ENCODE measurements at regions not wholly inside any gene's neighbourhood (a gene's known extent, or its start where the extent isn't known, plus 50 kb on each side); places are given as distances from the start of the nearest gene placed in this dataset.
"Not testable (repeated sequence)": the region's sequence is repeated elsewhere in the genome, so short reads cannot be mapped to it uniquely, and the experiment has no call there.

- Histone ChIP-seq H3K9me3 (no peaks in the 10 kb centered on the region), H3K27me3 (ENCODE audit: insufficient read depth) (no peaks in the 10 kb centered on the region), H3K79me2 (ENCODE audit: insufficient read depth) (no peaks in the 10 kb centered on the region), H3F3A (replicated peaks; ENCODE audit: insufficient read depth) (no peaks in the 10 kb centered on the region), H3K27ac (ENCODE audit: low read depth in 2 of 2, low read length in 1 of 2) (no peak overlapping the region), H3K36me3 (replicated peaks in 1 of 2; ENCODE audit: control insufficient read depth in 1 of 2, insufficient read depth in 2 of 2, low read length in 1 of 2) (peaks cover 0 to 7% of the 10 kb centered on the region in 2 experiments), H3K9ac (no peak overlapping the region), H2AFZ (ENCODE audit: low read depth) (no peak overlapping the region), H3K4me3 (ENCODE audit: low read depth in 2 of 2, low read length in 1 of 2) (no peak overlapping the region), H3K9me2 (no peaks in the 10 kb centered on the region), H3K4me1 (ENCODE audit: control insufficient read depth in 1 of 2, insufficient read depth in 2 of 2, low read depth in 1 of 2, low read length in 1 of 2) (no peaks in the 10 kb centered on the region), H4K20me1 (ENCODE audit: insufficient read depth) (no peaks in the 10 kb centered on the region), H3K4me2 (no peak overlapping the region)
- peak; percentile 82 for TF ChIP-seq CTCF (IDR thresholded peaks at IDR 0.05)
- TF ChIP-seq REST (IDR thresholded peaks at IDR 0.05; ENCODE audit: low read depth, low read length) = no peak
- no peak for TF ChIP-seq MXI1 (IDR thresholded peaks at IDR 0.05; ENCODE audit: low read depth, low read length)
- TF ChIP-seq RAD21 (IDR thresholded peaks at IDR 0.05; ENCODE audit: low read length) = peak; percentile 86
- peak; percentile 80 for TF ChIP-seq SMC3 (IDR thresholded peaks at IDR 0.05; ENCODE audit: low read depth, low read length)
- no peak for TF ChIP-seq POLR2AphosphoS5 (IDR thresholded peaks at IDR 0.05; ENCODE audit: low read depth, low read length)
- no peak for TF ChIP-seq FOXM1 (IDR thresholded peaks at IDR 0.05; ENCODE audit: low read depth)
- no peak for TF ChIP-seq EP300 (IDR thresholded peaks at IDR 0.05; ENCODE audit: borderline replicate concordance in 1 of 2, low read depth in 1 of 2, low read length in 1 of 2)
- peak; percentile 28; the same call in 1 of the 2 replicates for TF ChIP-seq TCF12 (IDR thresholded peaks at IDR 0.05)
- TF ChIP-seq, protein P1, sequence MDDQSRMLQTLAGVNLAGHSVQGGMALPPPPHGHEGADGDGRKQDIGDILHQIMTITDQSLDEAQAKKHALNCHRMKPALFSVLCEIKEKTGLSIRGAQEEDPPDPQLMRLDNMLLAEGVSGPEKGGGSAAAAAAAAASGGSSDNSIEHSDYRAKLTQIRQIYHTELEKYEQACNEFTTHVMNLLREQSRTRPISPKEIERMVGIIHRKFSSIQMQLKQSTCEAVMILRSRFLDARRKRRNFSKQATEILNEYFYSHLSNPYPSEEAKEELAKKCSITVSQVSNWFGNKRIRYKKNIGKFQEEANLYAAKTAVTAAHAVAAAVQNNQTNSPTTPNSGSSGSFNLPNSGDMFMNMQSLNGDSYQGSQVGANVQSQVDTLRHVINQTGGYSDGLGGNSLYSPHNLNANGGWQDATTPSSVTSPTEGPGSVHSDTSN (IDR thresholded peaks at IDR 0.05) = no peak
- TF ChIP-seq TEAD4 (IDR thresholded peaks at IDR 0.05; ENCODE audit: borderline replicate concordance, insufficient read depth) = no peak
- POLR2A ChIA-PET = no interaction called here
- CTCF ChIA-PET = interaction anchor here (0.6 to 1.5 kb wide), 7 partner anchors 9 to 506 kb away, joined by 3 to 6 read pairs (median 3); no protein-coding TSS in a partner anchor
- WGBS (ENCODE audit: low lambda C conversion rate) = 57% methylated on average over 11 of the region's 11 CpGs
- DNase-seq = peak; percentile 62
These were observed 150.5 kb upstream of the VKORC1L1 start for GRCh38 chr7:65722361-65722792.

DNA sequence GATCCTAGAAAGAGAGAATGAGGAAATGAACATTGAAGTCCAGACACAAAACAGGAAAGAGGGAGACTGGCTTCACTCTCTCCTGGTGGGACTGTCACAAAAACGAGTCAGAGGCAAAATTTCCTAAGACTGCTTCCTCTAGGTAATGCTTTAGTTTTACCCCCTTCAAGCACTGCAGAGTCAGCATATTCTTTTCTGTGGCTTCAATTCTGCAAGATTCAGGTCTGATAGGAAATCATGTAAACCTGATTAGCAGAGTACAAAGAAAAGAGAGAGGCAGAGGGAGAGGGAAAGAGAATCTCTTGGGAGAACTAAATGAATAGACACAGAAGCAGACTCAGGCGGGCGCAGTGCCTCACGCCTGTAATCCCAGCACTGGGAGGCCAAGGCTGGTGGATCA, 145.7 kb upstream of the VKORC1L1 start:
- CTCF ChIA-PET; H3K9ac ChIP-seq; H3K9me3 ChIP-seq; H3K4me1 ChIP-seq (ENCODE audit: control insufficient read depth in 1 of 2, insufficient read depth in 2 of 2, low read depth in 1 of 2, low read length in 1 of 2); POLR2A ChIA-PET; H3K27me3 ChIP-seq (ENCODE audit: insufficient read depth); H3K36me3 ChIP-seq (replicated peaks in 1 of 2; ENCODE audit: control insufficient read depth in 1 of 2, insufficient read depth in 2 of 2, low read length in 1 of 2); H4K20me1 ChIP-seq (ENCODE audit: insufficient read depth); H3K4me2 ChIP-seq; DNase-seq; H3K79me2 ChIP-seq (ENCODE audit: insufficient read depth); H3K4me3 ChIP-seq (ENCODE audit: low read depth in 2 of 2, low read length in 1 of 2); H3F3A ChIP-seq (replicated peaks; ENCODE audit: insufficient read depth); H3K27ac ChIP-seq (ENCODE audit: low read depth in 2 of 2, low read length in 1 of 2); H2AFZ ChIP-seq (ENCODE audit: low read depth); H3K9me2 ChIP-seq: not testable (repeated sequence)
- 84% methylated on average over 4 of the region's 4 CpGs for WGBS (ENCODE audit: low lambda C conversion rate)

Data from SK-N-SH (cell line).